ENCODE measurements at regions not wholly inside any gene's neighbourhood (a gene's known extent, or its start where the extent isn't known, plus 50 kb on each side); places are given as distances from the start of the nearest gene placed in this dataset.
A peak's percentile ranks its signal among the peaks of the same experiment; 100 is the strongest.

- Mint-ChIP-seq H3K4me3 (no peak overlapping the region), H3K36me3 (no peaks in the 10 kb centered on the region), H3K9me3 (peaks cover 0 to 9% (median 3%) of the 10 kb centered on the region in 3 donors), H3K27me3 (no peaks in the 10 kb centered on the region), H3K27ac (no peak overlapping the region), H3K4me1 (no peaks in the 10 kb centered on the region)
Measured at GRCh38 chr9:11092974-11093373, 480.2 kb upstream of the PTPRD start.

GRCh38 chr9:11097020-11097419 is 484.2 kb upstream of the PTPRD start:
- H3K9me3 Mint-ChIP-seq = peaks cover 0 to 10% (median 4%) of the 10 kb centered on the region in 3 donors

GRCh38 chr9:11103525-11103924 is 490.7 kb upstream of the PTPRD start:
- no peak overlapping the region for H3K27ac Mint-ChIP-seq
- H3K9me3 Mint-ChIP-seq = peaks cover 0 to 5% (median 2%) of the 10 kb centered on the region in 3 donors
- no peaks in the 10 kb centered on the region for H3K27me3 Mint-ChIP-seq
- no peak overlapping the region for H3K4me3 Mint-ChIP-seq
- peaks cover 1% of the 10 kb centered on the region for H3K36me3 Mint-ChIP-seq
- H3K4me1 Mint-ChIP-seq = peaks cover 0 to 1% (median 0%) of the 10 kb centered on the region in 3 donors

More at GRCh38 chr9:11097020-11097419, 484.2 kb upstream of the PTPRD start:
- Mint-ChIP-seq H3K27me3 (no peaks in the 10 kb centered on the region), H3K4me1 (peaks cover 0 to 1% (median 0%) of the 10 kb centered on the region in 3 donors), H3K36me3 (peaks cover 1% of the 10 kb centered on the region), H3K27ac (no peak overlapping the region), H3K4me3 (no peak overlapping the region)

- H3K4me1 Mint-ChIP-seq = no peaks in the 10 kb centered on the region
- H3K27ac Mint-ChIP-seq = no peak overlapping the region
- H3K36me3 Mint-ChIP-seq = no peaks in the 10 kb centered on the region
- no peaks in the 10 kb centered on the region for H3K27me3 Mint-ChIP-seq
- peaks cover 0 to 9% (median 2%) of the 10 kb centered on the region in 3 donors for H3K9me3 Mint-ChIP-seq
- H3K4me3 Mint-ChIP-seq = no peak overlapping the region
Measured at GRCh38 chr9:11107196-11107595, 494.4 kb upstream of the PTPRD start.

- Mint-ChIP-seq H3K27me3 (no peaks in the 10 kb centered on the region), H3K4me3 (no peak overlapping the region), H3K9me3 (peaks cover 1 to 4% (median 2%) of the 10 kb centered on the region in 3 donors), H3K36me3 (no peaks in the 10 kb centered on the region), H3K27ac (no peak overlapping the region), H3K4me1 (no peaks in the 10 kb centered on the region)
Measured at GRCh38 chr9:11128156-11128555, 515.4 kb upstream of the PTPRD start.

- Mint-ChIP-seq H3K4me1 (no peaks in the 10 kb centered on the region), H3K9me3 (peaks cover 1 to 4% (median 2%) of the 10 kb centered on the region in 3 donors), H3K27me3 (no peaks in the 10 kb centered on the region), H3K27ac (no peak overlapping the region), H3K36me3 (no peaks in the 10 kb centered on the region), H3K4me3 (peak overlapping the region in 1 of 4 donors; percentile 47)
Measured at GRCh38 chr9:11135851-11136250, 523.0 kb upstream of the PTPRD start.

- no peaks in the 10 kb centered on the region for H3K4me1 Mint-ChIP-seq
- no peak overlapping the region for H3K4me3 Mint-ChIP-seq
- H3K36me3 Mint-ChIP-seq = no peaks in the 10 kb centered on the region
- no peaks in the 10 kb centered on the region for H3K27me3 Mint-ChIP-seq
- peaks cover 0 to 1% (median 0%) of the 10 kb centered on the region in 3 donors for H3K9me3 Mint-ChIP-seq
- H3K27ac Mint-ChIP-seq = no peak overlapping the region
Measured at GRCh38 chr9:11141357-11141756, 528.6 kb upstream of the PTPRD start.

GRCh38 chr9:11142965-11143738 is 530.4 kb upstream of the PTPRD start:
- Mint-ChIP-seq H3K4me1 (no peaks in the 10 kb centered on the region), H3K27me3 (no peaks in the 10 kb centered on the region), H3K4me3 (no peak overlapping the region)

GRCh38 chr9:11144746-11145145 is 531.9 kb upstream of the PTPRD start:
- Mint-ChIP-seq H3K27ac (no peak overlapping the region), H3K36me3 (no peaks in the 10 kb centered on the region), H3K4me1 (no peaks in the 10 kb centered on the region), H3K9me3 (peaks cover 0 to 5% (median 0%) of the 10 kb centered on the region in 3 donors), H3K27me3 (no peaks in the 10 kb centered on the region), H3K4me3 (no peak overlapping the region)

More at GRCh38 chr9:11142965-11143738, 530.4 kb upstream of the PTPRD start:
- Mint-ChIP-seq H3K36me3 (no peaks in the 10 kb centered on the region), H3K27ac (no peak overlapping the region), H3K9me3 (peaks cover 0 to 3% (median 0%) of the 10 kb centered on the region in 3 donors)

GRCh38 chr9:11148189-11148588 is 535.4 kb upstream of the PTPRD start:
- H3K4me1 Mint-ChIP-seq = no peaks in the 10 kb centered on the region
- H3K27me3 Mint-ChIP-seq = no peaks in the 10 kb centered on the region
- no peaks in the 10 kb centered on the region for H3K36me3 Mint-ChIP-seq
- H3K9me3 Mint-ChIP-seq = peaks cover 0 to 14% (median 2%) of the 10 kb centered on the region in 3 donors
- H3K27ac Mint-ChIP-seq = no peak overlapping the region
- H3K4me3 Mint-ChIP-seq = no peak overlapping the region

- Mint-ChIP-seq H3K9me3 (peaks cover 0 to 16% (median 2%) of the 10 kb centered on the region in 3 donors), H3K4me3 (no peak overlapping the region), H3K4me1 (no peaks in the 10 kb centered on the region), H3K27ac (no peak overlapping the region), H3K36me3 (no peaks in the 10 kb centered on the region), H3K27me3 (no peaks in the 10 kb centered on the region)
Measured at GRCh38 chr9:11149065-11149464, 536.3 kb upstream of the PTPRD start.

- Mint-ChIP-seq H3K36me3 (no peaks in the 10 kb centered on the region), H3K9me3 (peaks cover 0 to 10% (median under 1%) of the 10 kb centered on the region in 3 donors), H3K4me3 (no peak overlapping the region), H3K27me3 (no peaks in the 10 kb centered on the region), H3K4me1 (no peaks in the 10 kb centered on the region), H3K27ac (no peak overlapping the region)
Measured at GRCh38 chr9:11158063-11158462, 545.3 kb upstream of the PTPRD start.

- no peak overlapping the region for H3K4me3 Mint-ChIP-seq
- no peak overlapping the region for H3K27ac Mint-ChIP-seq
- H3K27me3 Mint-ChIP-seq = no peaks in the 10 kb centered on the region
- H3K4me1 Mint-ChIP-seq = no peaks in the 10 kb centered on the region
- peaks cover 0 to 6% (median 0%) of the 10 kb centered on the region in 3 donors for H3K9me3 Mint-ChIP-seq
- no peaks in the 10 kb centered on the region for H3K36me3 Mint-ChIP-seq
Measured at GRCh38 chr9:11158676-11159075, 545.9 kb upstream of the PTPRD start.

- Mint-ChIP-seq H3K9me3 (peaks cover 0 to 11% (median 0%) of the 10 kb centered on the region in 3 donors), H3K4me1 (no peaks in the 10 kb centered on the region), H3K27me3 (no peaks in the 10 kb centered on the region), H3K4me3 (no peak overlapping the region), H3K36me3 (no peaks in the 10 kb centered on the region), H3K27ac (no peak overlapping the region)
Measured at GRCh38 chr9:11159318-11159862, 546.6 kb upstream of the PTPRD start.

- Mint-ChIP-seq H3K4me1 (no peaks in the 10 kb centered on the region), H3K27me3 (no peaks in the 10 kb centered on the region), H3K4me3 (no peak overlapping the region), H3K36me3 (no peaks in the 10 kb centered on the region), H3K27ac (no peak overlapping the region), H3K9me3 (peaks cover 0 to 9% (median 3%) of the 10 kb centered on the region in 3 donors)
Measured at GRCh38 chr9:11163843-11164242, 551.0 kb upstream of the PTPRD start.

- H3K27ac Mint-ChIP-seq = no peak overlapping the region
- no peaks in the 10 kb centered on the region for H3K27me3 Mint-ChIP-seq
- H3K4me3 Mint-ChIP-seq = no peak overlapping the region
- H3K36me3 Mint-ChIP-seq = no peaks in the 10 kb centered on the region
- peaks cover 2 to 15% (median 3%) of the 10 kb centered on the region in 3 donors for H3K9me3 Mint-ChIP-seq
- no peaks in the 10 kb centered on the region for H3K4me1 Mint-ChIP-seq
Measured at GRCh38 chr9:11182001-11182400, 569.2 kb upstream of the PTPRD start.
